ENCODE measurements at regions not wholly inside any gene's neighbourhood (a gene's known extent, or its start where the extent isn't known, plus 50 kb on each side); places are given as distances from the start of the nearest gene placed in this dataset.

- H3K27me3 Mint-ChIP-seq (ENCODE audit: unreplicated experiment), result peaks cover 2% of the 10 kb centered on the region
Measured at GRCh38 chr2:223510713-223511112, 91.4 kb downstream of the SCG2 start.

GRCh38 chr2:223511168-223511567, 91.0 kb downstream of the SCG2 start:
- Mint-ChIP-seq H3K4me3 (ENCODE audit: unreplicated experiment) (no peak overlapping the region), H3K9me3 (ENCODE audit: unreplicated experiment) (peaks cover 1% of the 10 kb centered on the region), H3K27ac (ENCODE audit: unreplicated experiment) (no peak overlapping the region), H3K36me3 (ENCODE audit: unreplicated experiment) (no peaks in the 10 kb centered on the region), H3K27me3 (ENCODE audit: unreplicated experiment) (peaks cover 2% of the 10 kb centered on the region), H3K4me1 (ENCODE audit: low read depth, unreplicated experiment) (no peaks in the 10 kb centered on the region)
- DNase-seq, result no peak
- no peak for TF ChIP-seq CTCF (IDR thresholded peaks at IDR 0.05; ENCODE audit: partially characterized antibody, unreplicated experiment)

More at GRCh38 chr2:223510713-223511112, 91.4 kb downstream of the SCG2 start:
- no peak for TF ChIP-seq CTCF (IDR thresholded peaks at IDR 0.05; ENCODE audit: partially characterized antibody, unreplicated experiment)
- Mint-ChIP-seq H3K4me3 (ENCODE audit: unreplicated experiment) (no peak overlapping the region), H3K27ac (ENCODE audit: unreplicated experiment) (no peak overlapping the region), H3K4me1 (ENCODE audit: low read depth, unreplicated experiment) (no peaks in the 10 kb centered on the region), H3K9me3 (ENCODE audit: unreplicated experiment) (peaks cover 1% of the 10 kb centered on the region), H3K36me3 (ENCODE audit: unreplicated experiment) (no peaks in the 10 kb centered on the region)
- DNase-seq, result no peak

- peaks cover 1% of the 10 kb centered on the region for H3K9me3 Mint-ChIP-seq (ENCODE audit: unreplicated experiment)
- no peak for TF ChIP-seq CTCF (IDR thresholded peaks at IDR 0.05; ENCODE audit: partially characterized antibody, unreplicated experiment)
Measured at GRCh38 chr2:223513771-223514455, 88.2 kb downstream of the SCG2 start.

GRCh38 chr2:223519471-223519870, 82.7 kb downstream of the SCG2 start:
- Mint-ChIP-seq H3K4me3 (ENCODE audit: unreplicated experiment) (no peak overlapping the region), H3K4me1 (ENCODE audit: low read depth, unreplicated experiment) (no peaks in the 10 kb centered on the region), H3K36me3 (ENCODE audit: unreplicated experiment) (no peaks in the 10 kb centered on the region), H3K27ac (ENCODE audit: unreplicated experiment) (no peak overlapping the region), H3K9me3 (ENCODE audit: unreplicated experiment) (peaks cover 3% of the 10 kb centered on the region), H3K27me3 (ENCODE audit: unreplicated experiment) (no peaks in the 10 kb centered on the region)
- no peak for TF ChIP-seq CTCF (IDR thresholded peaks at IDR 0.05; ENCODE audit: partially characterized antibody, unreplicated experiment)
- DNase-seq, result no peak

More at GRCh38 chr2:223513771-223514455, 88.2 kb downstream of the SCG2 start:
- Mint-ChIP-seq H3K4me3 (ENCODE audit: unreplicated experiment) (no peak overlapping the region), H3K4me1 (ENCODE audit: low read depth, unreplicated experiment) (no peaks in the 10 kb centered on the region), H3K36me3 (ENCODE audit: unreplicated experiment) (no peaks in the 10 kb centered on the region), H3K27me3 (ENCODE audit: unreplicated experiment) (peaks cover 2% of the 10 kb centered on the region), H3K27ac (ENCODE audit: unreplicated experiment) (no peak overlapping the region)
- DNase-seq, result no peak

- Mint-ChIP-seq H3K27me3 (ENCODE audit: unreplicated experiment) (no peaks in the 10 kb centered on the region), H3K36me3 (ENCODE audit: unreplicated experiment) (no peaks in the 10 kb centered on the region), H3K4me3 (ENCODE audit: unreplicated experiment) (no peak overlapping the region)
Measured at GRCh38 chr2:223522796-223523195, 79.4 kb downstream of the SCG2 start.

More at GRCh38 chr2:223522796-223523195, 79.4 kb downstream of the SCG2 start:
- no peaks in the 10 kb centered on the region for H3K4me1 Mint-ChIP-seq (ENCODE audit: low read depth, unreplicated experiment)
- no peak for TF ChIP-seq CTCF (IDR thresholded peaks at IDR 0.05; ENCODE audit: partially characterized antibody, unreplicated experiment)
- H3K9me3 Mint-ChIP-seq (ENCODE audit: unreplicated experiment), result peaks cover 2% of the 10 kb centered on the region
- no peak overlapping the region for H3K27ac Mint-ChIP-seq (ENCODE audit: unreplicated experiment)
- DNase-seq, result no peak
